ENCODE measurements at regions not wholly inside any gene's neighbourhood (a gene's known extent, or its start where the extent isn't known, plus 50 kb on each side); places are given as distances from the start of the nearest gene placed in this dataset.

GRCh38 chr12:126196263-126196662, 1131.0 kb downstream of the AACS start:
- H3K27ac Mint-ChIP-seq: no peak overlapping the region
- ATAC-seq (replicated peaks in 1 of 2): no peak
- peaks cover 3 to 7% of the 10 kb centered on the region in 2 donors for H3K9me3 Mint-ChIP-seq
- DNase-seq: no peak
- H3K4me3 Mint-ChIP-seq: no peak overlapping the region
- no peaks in the 10 kb centered on the region for H3K36me3 Mint-ChIP-seq (ENCODE audit: insufficient read depth in 2 of 2)
- H3K27me3 Mint-ChIP-seq (ENCODE audit: low read depth): no peaks in the 10 kb centered on the region
- no peaks in the 10 kb centered on the region for H3K4me1 Mint-ChIP-seq (ENCODE audit: low read depth)

GRCh38 chr12:126198516-126198915, 1133.3 kb downstream of the AACS start:
- no peaks in the 10 kb centered on the region for H3K4me1 Mint-ChIP-seq (ENCODE audit: low read depth)
- H3K27ac Mint-ChIP-seq: no peak overlapping the region
- no peaks in the 10 kb centered on the region for H3K27me3 Mint-ChIP-seq (ENCODE audit: low read depth)
- no peak overlapping the region for H3K4me3 Mint-ChIP-seq
- DNase-seq (no peak), ATAC-seq (replicated peaks in 1 of 2) (no peak)
- H3K36me3 Mint-ChIP-seq (ENCODE audit: insufficient read depth in 2 of 2): no peaks in the 10 kb centered on the region
- peaks cover 3 to 11% of the 10 kb centered on the region in 2 donors for H3K9me3 Mint-ChIP-seq

- Mint-ChIP-seq H3K4me1 (ENCODE audit: low read depth) (no peaks in the 10 kb centered on the region), H3K27ac (no peak overlapping the region), H3K27me3 (ENCODE audit: low read depth) (no peaks in the 10 kb centered on the region), H3K36me3 (ENCODE audit: insufficient read depth in 2 of 2) (no peaks in the 10 kb centered on the region), H3K4me3 (no peak overlapping the region), H3K9me3 (peaks cover 3 to 11% of the 10 kb centered on the region in 2 donors)
- DNase-seq (no peak), ATAC-seq (replicated peaks in 1 of 2) (no peak)
These were observed 1133.9 kb downstream of the AACS start for GRCh38 chr12:126198966-126199692.

- Mint-ChIP-seq H3K27me3 (ENCODE audit: low read depth) (no peaks in the 10 kb centered on the region), H3K27ac (no peak overlapping the region), H3K4me1 (ENCODE audit: low read depth) (no peaks in the 10 kb centered on the region), H3K4me3 (no peak overlapping the region), H3K9me3 (peaks cover 3 to 16% of the 10 kb centered on the region in 2 donors), H3K36me3 (ENCODE audit: insufficient read depth in 2 of 2) (no peaks in the 10 kb centered on the region)
- ATAC-seq (replicated peaks in 1 of 2) (no peak), DNase-seq (no peak)
These were observed 1136.8 kb downstream of the AACS start for GRCh38 chr12:126201981-126202537.

GRCh38 chr12:126204326-126204725, 1139.1 kb downstream of the AACS start:
- DNase-seq: no peak

GRCh38 chr12:126210026-126210425, 1144.8 kb downstream of the AACS start:
- Mint-ChIP-seq H3K4me3 (no peak overlapping the region), H3K9me3 (peaks cover 3 to 10% of the 10 kb centered on the region in 2 donors), H3K36me3 (ENCODE audit: insufficient read depth in 2 of 2) (no peaks in the 10 kb centered on the region), H3K27me3 (ENCODE audit: low read depth) (no peaks in the 10 kb centered on the region), H3K27ac (no peak overlapping the region), H3K4me1 (ENCODE audit: low read depth) (no peaks in the 10 kb centered on the region)
- no peak for DNase-seq
- ATAC-seq (replicated peaks in 1 of 2): no peak

More at GRCh38 chr12:126204326-126204725, 1139.1 kb downstream of the AACS start:
- no peaks in the 10 kb centered on the region for H3K4me1 Mint-ChIP-seq (ENCODE audit: low read depth)
- no peak for ATAC-seq (replicated peaks in 1 of 2)
- peaks cover 3 to 13% of the 10 kb centered on the region in 2 donors for H3K9me3 Mint-ChIP-seq
- H3K27ac Mint-ChIP-seq: no peak overlapping the region
- no peak overlapping the region for H3K4me3 Mint-ChIP-seq
- H3K27me3 Mint-ChIP-seq (ENCODE audit: low read depth): no peaks in the 10 kb centered on the region
- no peaks in the 10 kb centered on the region for H3K36me3 Mint-ChIP-seq (ENCODE audit: insufficient read depth in 2 of 2)

GRCh38 chr12:126210448-126210847, 1145.2 kb downstream of the AACS start:
- H3K4me3 Mint-ChIP-seq: no peak overlapping the region
- no peaks in the 10 kb centered on the region for H3K4me1 Mint-ChIP-seq (ENCODE audit: low read depth)
- no peaks in the 10 kb centered on the region for H3K36me3 Mint-ChIP-seq (ENCODE audit: insufficient read depth in 2 of 2)
- no peaks in the 10 kb centered on the region for H3K27me3 Mint-ChIP-seq (ENCODE audit: low read depth)
- H3K9me3 Mint-ChIP-seq: peaks cover 3 to 7% of the 10 kb centered on the region in 2 donors
- DNase-seq: no peak
- no peak for ATAC-seq (replicated peaks in 1 of 2)
- no peak overlapping the region for H3K27ac Mint-ChIP-seq

- no peak for ATAC-seq (replicated peaks in 1 of 2)
- Mint-ChIP-seq H3K4me3 (no peak overlapping the region), H3K27ac (no peak overlapping the region), H3K27me3 (ENCODE audit: low read depth) (no peaks in the 10 kb centered on the region), H3K36me3 (ENCODE audit: insufficient read depth in 2 of 2) (no peaks in the 10 kb centered on the region), H3K9me3 (peaks cover 0 to 1% of the 10 kb centered on the region in 2 donors), H3K4me1 (ENCODE audit: low read depth) (no peaks in the 10 kb centered on the region)
- DNase-seq: no peak
These were observed 1147.6 kb downstream of the AACS start for GRCh38 chr12:126212824-126213223.

- no peaks in the 10 kb centered on the region for H3K9me3 Mint-ChIP-seq
These were observed 1153.5 kb downstream of the AACS start for GRCh38 chr12:126218697-126219096.

GRCh38 chr12:126219139-126219538, 1153.9 kb downstream of the AACS start:
- Mint-ChIP-seq H3K27ac (no peak overlapping the region), H3K4me3 (no peak overlapping the region), H3K4me1 (ENCODE audit: low read depth) (no peaks in the 10 kb centered on the region), H3K27me3 (ENCODE audit: low read depth) (no peaks in the 10 kb centered on the region), H3K9me3 (no peaks in the 10 kb centered on the region), H3K36me3 (ENCODE audit: insufficient read depth in 2 of 2) (no peaks in the 10 kb centered on the region)
- ATAC-seq (replicated peaks in 1 of 2) (no peak), DNase-seq (no peak)

More at GRCh38 chr12:126218697-126219096, 1153.5 kb downstream of the AACS start:
- no peak overlapping the region for H3K4me3 Mint-ChIP-seq
- no peak for ATAC-seq (replicated peaks in 1 of 2)
- H3K27ac Mint-ChIP-seq: no peak overlapping the region
- DNase-seq: no peak
- H3K36me3 Mint-ChIP-seq (ENCODE audit: insufficient read depth in 2 of 2): no peaks in the 10 kb centered on the region
- H3K4me1 Mint-ChIP-seq (ENCODE audit: low read depth): no peaks in the 10 kb centered on the region
- no peaks in the 10 kb centered on the region for H3K27me3 Mint-ChIP-seq (ENCODE audit: low read depth)

- Mint-ChIP-seq H3K36me3 (ENCODE audit: insufficient read depth in 2 of 2) (no peaks in the 10 kb centered on the region), H3K27me3 (ENCODE audit: low read depth) (no peaks in the 10 kb centered on the region), H3K9me3 (no peaks in the 10 kb centered on the region), H3K4me3 (no peak overlapping the region), H3K27ac (no peak overlapping the region), H3K4me1 (ENCODE audit: low read depth) (no peaks in the 10 kb centered on the region)
- no peak for ATAC-seq (replicated peaks in 1 of 2)
- no peak for DNase-seq
These were observed 1154.5 kb downstream of the AACS start for GRCh38 chr12:126219654-126220279.

GRCh38 chr12:126224032-126224431, 1158.8 kb downstream of the AACS start:
- no peaks in the 10 kb centered on the region for H3K27me3 Mint-ChIP-seq (ENCODE audit: low read depth)
- no peaks in the 10 kb centered on the region for H3K36me3 Mint-ChIP-seq (ENCODE audit: insufficient read depth in 2 of 2)

GRCh38 chr12:126228936-126229335, 1163.7 kb downstream of the AACS start:
- no peak overlapping the region for H3K4me3 Mint-ChIP-seq
- no peaks in the 10 kb centered on the region for H3K36me3 Mint-ChIP-seq (ENCODE audit: insufficient read depth in 2 of 2)
- H3K9me3 Mint-ChIP-seq: peaks cover 3 to 7% of the 10 kb centered on the region in 2 donors

More at GRCh38 chr12:126224032-126224431, 1158.8 kb downstream of the AACS start:
- Mint-ChIP-seq H3K4me3 (no peak overlapping the region), H3K9me3 (peaks cover 3 to 7% of the 10 kb centered on the region in 2 donors), H3K4me1 (ENCODE audit: low read depth) (no peaks in the 10 kb centered on the region), H3K27ac (no peak overlapping the region)
- ATAC-seq (replicated peaks in 1 of 2): no peak
- DNase-seq: no peak

More at GRCh38 chr12:126228936-126229335, 1163.7 kb downstream of the AACS start:
- no peaks in the 10 kb centered on the region for H3K4me1 Mint-ChIP-seq (ENCODE audit: low read depth)
- no peak overlapping the region for H3K27ac Mint-ChIP-seq
- ATAC-seq (replicated peaks in 1 of 2): no peak
- no peak for DNase-seq
- no peaks in the 10 kb centered on the region for H3K27me3 Mint-ChIP-seq (ENCODE audit: low read depth)
